VCaP (cell line): ENCODE measurements at regions not wholly inside any gene's neighbourhood (a gene's known extent, or its start where the extent isn't known, plus 50 kb on each side); places are given as distances from the start of the nearest gene placed in this dataset.
"Not testable (repeated sequence)": the region's sequence is repeated elsewhere in the genome, so short reads cannot be mapped to it uniquely, and the experiment has no call there.

Experiments used
- H3K27ac ChIP-seq: fragments of 450-650 bp; 2 replicates; pipeline ENCODE4 v1.5.1; 2017
- CTCF ChIP-seq: fragments of 450-650 bp; conservative IDR thresholded peaks from 2 replicates; pipeline ENCODE4 v1.5.1; 2017; ENCODE audit warnings: mild to moderate bottlenecking, moderate library complexity

GRCh38 chr1:245060684-245061374, 94.0 kb upstream of the KIF26B start:
- no peak for TF ChIP-seq CTCF

DNA sequence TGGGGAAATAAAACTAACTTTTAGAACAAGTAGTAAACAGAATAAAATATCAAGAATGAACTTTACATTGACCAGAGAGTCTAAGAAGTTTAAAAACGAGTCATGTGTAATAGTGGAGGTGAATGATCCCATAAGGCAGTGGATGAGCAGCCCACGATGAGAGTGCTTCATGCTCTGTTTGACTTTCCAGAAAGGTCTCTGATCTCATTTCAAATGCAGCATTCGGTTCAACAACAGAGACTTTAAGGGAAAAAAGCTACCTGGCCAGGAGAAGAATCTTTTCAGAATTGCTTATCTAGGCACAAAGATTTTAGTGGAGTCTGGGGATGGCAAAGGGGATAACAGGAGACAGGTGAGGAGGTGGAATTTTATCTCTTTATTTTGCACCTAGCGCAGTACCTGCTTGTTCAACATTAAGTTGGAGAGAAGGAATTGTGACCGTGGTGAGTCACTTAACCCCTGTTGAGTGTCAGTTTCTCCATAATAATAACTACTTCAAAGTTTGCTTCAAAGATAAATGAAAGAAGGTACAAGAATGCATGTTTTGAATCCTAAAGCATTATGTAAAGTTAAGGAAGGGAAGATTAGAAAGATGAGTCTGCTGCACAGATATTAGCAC, 94.9 kb upstream of the KIF26B start:
- TF ChIP-seq CTCF, result no peak
- peak overlapping the region; percentile 90 for H3K27ac ChIP-seq

More at GRCh38 chr1:245060684-245061374, 94.0 kb upstream of the KIF26B start:
- peak overlapping the region; percentile 90 for H3K27ac ChIP-seq

DNA sequence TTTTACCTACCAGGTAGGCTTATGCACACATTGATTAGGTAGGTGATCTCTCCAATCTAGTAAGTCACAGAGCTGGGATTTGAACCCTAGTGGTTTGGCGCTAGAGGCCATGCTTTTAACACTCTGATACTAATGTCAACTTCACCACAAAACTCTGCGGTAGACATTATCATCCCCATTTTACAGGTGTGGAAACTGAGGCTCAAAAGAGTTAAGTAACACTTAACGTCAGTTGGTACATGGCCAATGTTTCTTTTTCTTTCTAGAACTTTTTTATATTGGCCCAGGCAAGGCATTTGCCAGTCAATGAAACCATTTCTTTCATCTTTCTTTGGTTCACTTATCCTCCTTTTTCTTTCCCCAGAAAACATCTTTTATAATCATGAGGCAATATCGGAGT, 95.9 kb upstream of the KIF26B start:
- no peak for TF ChIP-seq CTCF
- H3K27ac ChIP-seq, result peak overlapping the region; percentile 90

GRCh38 chr1:245058436-245058835, 96.3 kb upstream of the KIF26B start:
- no peak for TF ChIP-seq CTCF

GRCh38 chr1:245056913-245057312, 97.9 kb upstream of the KIF26B start:
- H3K27ac ChIP-seq, result no peak overlapping the region
- TF ChIP-seq CTCF, result no peak

More at GRCh38 chr1:245058436-245058835, 96.3 kb upstream of the KIF26B start:
- no peak overlapping the region for H3K27ac ChIP-seq

GRCh38 chr1:245056296-245056695, 98.5 kb upstream of the KIF26B start:
- H3K27ac ChIP-seq, result not testable (repeated sequence)

DNA sequence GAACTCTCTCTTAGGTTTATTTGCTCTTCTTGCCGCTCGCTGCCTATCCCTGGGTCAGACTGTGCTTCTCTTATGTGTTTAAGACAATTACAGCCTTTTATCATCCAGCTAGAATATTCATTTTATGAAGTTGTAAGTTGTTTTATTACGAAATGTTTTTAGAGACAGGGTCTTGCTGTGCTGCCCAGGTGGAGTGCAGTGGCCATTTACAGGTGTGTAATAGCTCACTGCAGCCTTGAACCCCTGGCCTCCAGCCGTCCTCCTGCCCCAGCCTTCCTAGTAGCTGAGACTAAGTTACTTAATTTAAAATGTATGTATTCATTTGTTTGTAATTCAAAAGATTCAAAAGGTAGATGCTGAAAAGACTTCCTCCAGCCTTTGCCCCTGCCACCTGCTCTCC, 99.0 kb upstream of the KIF26B start:
- no peak for TF ChIP-seq CTCF
- H3K27ac ChIP-seq, result no peak overlapping the region
